Esophagus muscularis mucosa (tissue), 4 donors: ENCODE measurements at regions not wholly inside any gene's neighbourhood (a gene's known extent, or its start where the extent isn't known, plus 50 kb on each side); places are given as distances from the start of the nearest gene placed in this dataset.

Source experiments
- DNase-seq: peaks from one replicate; pipeline ENCODE4 v3.0.0-alpha.2; 2017; ENCODE audit errors: extremely low spot score
- H3K27ac ChIP-seq, 4 donors: fragments of 200-600 bp; sonication (generic); replicated peaks in 1 of 4; 1 replicate in 3 of 4; 2 replicates in 1 of 4; pipeline ENCODE4 v1.5.1; 2016 to 2019; ENCODE audit warnings: mild to moderate bottlenecking in 1 of 4
- H3K27me3 ChIP-seq, 4 donors: fragments of 200-600 bp; sonication (generic); one replicate each; pipeline versions ENCODE4 v1.5.1 to v1.6.0; 2016 to 2019
- H3K36me3 ChIP-seq, 4 donors: fragments of 200-600 bp; sonication (generic); one replicate each; pipeline ENCODE4 v1.5.1; 2016 to 2019
- H3K4me1 ChIP-seq, 4 donors: fragments of 200-600 bp; sonication (generic); one replicate each; pipeline ENCODE4 v1.5.1; 2016 to 2019
- H3K4me3 ChIP-seq, 4 donors: fragments of 200-600 bp; sonication (generic); 1 replicate in 2 of 4; 2 replicates in 2 of 4; pipeline ENCODE4 v1.5.1; 2016 to 2019; ENCODE audit warnings: mild to moderate bottlenecking in 4 of 4, moderate library complexity in 1 of 4
- H3K9me3 ChIP-seq, 4 donors: fragments of 200-600 bp; sonication (generic); 1 replicate in 3 of 4; 2 replicates in 1 of 4; pipeline ENCODE4 v1.5.1; 2016 to 2019
- EP300 ChIP-seq: sonication (generic); formaldehyde crosslinking; IDR thresholded peaks from one replicate; pipeline ENCODE4 v1.6.1; 2017; ENCODE audit warnings: antibody characterized with exemption
- POLR2A ChIP-seq: fragments of 450-650 bp; IDR thresholded peaks from one replicate; pipeline ENCODE4 v1.6.1; 2017; ENCODE audit warnings: antibody characterized with exemption, moderate library complexity, mild to moderate bottlenecking, low read depth
- POLR2AphosphoS5 ChIP-seq, 2 donors: sonication (generic); formaldehyde crosslinking; IDR thresholded peaks; one replicate each; pipeline ENCODE4 v1.6.1; 2017; ENCODE audit warnings: antibody characterized with exemption in 2 of 2
- WGBS: methylation state at CpG from one replicate; pipeline ENCODE4 v1.1.5; 2018; 5-methylcytosine and 5-hydroxymethylcytosine counted together
- intact Hi-C: fragments of 100-400 bp; cut with DNase I; formaldehyde crosslinking; loops from one replicate; pipeline ENCODE4 v1.15.1; 2023
- TF ChIP-seq, protein P1 (sequence below), 3 experiments: fragments of 200-600 bp in 2 of 3; fragments of 450-650 bp in 1 of 3; sonication (generic) in 2 of 3; IDR thresholded peaks; one replicate each; pipeline ENCODE4 v1.5.1; 2017 to 2019; ENCODE audit warnings: antibody characterized with exemption in 3 of 3, mild to moderate bottlenecking in 2 of 3, moderate library complexity in 1 of 3

DNA sequence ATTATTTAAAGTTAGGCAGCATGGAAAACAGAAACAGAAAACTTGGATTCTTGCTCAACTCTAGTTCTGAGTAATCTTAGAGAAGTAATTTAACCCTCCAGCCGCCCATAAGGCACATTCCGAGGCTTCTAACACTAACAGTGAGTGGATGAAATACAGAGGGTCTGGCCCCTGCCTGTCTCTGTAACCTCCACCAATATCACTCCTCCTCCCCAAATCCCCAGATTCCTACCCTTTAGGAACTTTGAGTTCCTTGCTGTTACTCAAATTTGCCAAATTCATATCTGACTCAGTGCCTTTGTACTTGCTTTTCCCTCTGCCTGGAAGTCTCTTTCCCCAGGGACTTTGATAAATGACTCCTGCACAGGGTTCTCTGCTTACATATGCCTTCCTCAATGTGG, 112.5 kb upstream of the TGFBR2 start:
- no peak for TF ChIP-seq EP300
- TF ChIP-seq, protein P1, sequence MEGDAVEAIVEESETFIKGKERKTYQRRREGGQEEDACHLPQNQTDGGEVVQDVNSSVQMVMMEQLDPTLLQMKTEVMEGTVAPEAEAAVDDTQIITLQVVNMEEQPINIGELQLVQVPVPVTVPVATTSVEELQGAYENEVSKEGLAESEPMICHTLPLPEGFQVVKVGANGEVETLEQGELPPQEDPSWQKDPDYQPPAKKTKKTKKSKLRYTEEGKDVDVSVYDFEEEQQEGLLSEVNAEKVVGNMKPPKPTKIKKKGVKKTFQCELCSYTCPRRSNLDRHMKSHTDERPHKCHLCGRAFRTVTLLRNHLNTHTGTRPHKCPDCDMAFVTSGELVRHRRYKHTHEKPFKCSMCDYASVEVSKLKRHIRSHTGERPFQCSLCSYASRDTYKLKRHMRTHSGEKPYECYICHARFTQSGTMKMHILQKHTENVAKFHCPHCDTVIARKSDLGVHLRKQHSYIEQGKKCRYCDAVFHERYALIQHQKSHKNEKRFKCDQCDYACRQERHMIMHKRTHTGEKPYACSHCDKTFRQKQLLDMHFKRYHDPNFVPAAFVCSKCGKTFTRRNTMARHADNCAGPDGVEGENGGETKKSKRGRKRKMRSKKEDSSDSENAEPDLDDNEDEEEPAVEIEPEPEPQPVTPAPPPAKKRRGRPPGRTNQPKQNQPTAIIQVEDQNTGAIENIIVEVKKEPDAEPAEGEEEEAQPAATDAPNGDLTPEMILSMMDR (IDR thresholded peaks at IDR 0.05) = no peak
- TF ChIP-seq POLR2A = no peak
- peak; percentile 37 to 74 for TF ChIP-seq POLR2AphosphoS5 (IDR thresholded peaks at IDR 0.05)
- WGBS = 57% methylated on average over 2 of the region's 2 CpGs
- intact Hi-C loops = no loop called here
- no peak for DNase-seq
- Histone ChIP-seq H3K9me3 (no peaks in the 10 kb centered on the region), H3K27ac (peak overlapping the region; percentile 81 to 87 (median 82)), H3K4me1 (peaks cover 25 to 69% (median 66%) of the 10 kb centered on the region in 4 donors), H3K36me3 (no peaks in the 10 kb centered on the region), H3K27me3 (no peaks in the 10 kb centered on the region), H3K4me3 (no peak overlapping the region)

DNA sequence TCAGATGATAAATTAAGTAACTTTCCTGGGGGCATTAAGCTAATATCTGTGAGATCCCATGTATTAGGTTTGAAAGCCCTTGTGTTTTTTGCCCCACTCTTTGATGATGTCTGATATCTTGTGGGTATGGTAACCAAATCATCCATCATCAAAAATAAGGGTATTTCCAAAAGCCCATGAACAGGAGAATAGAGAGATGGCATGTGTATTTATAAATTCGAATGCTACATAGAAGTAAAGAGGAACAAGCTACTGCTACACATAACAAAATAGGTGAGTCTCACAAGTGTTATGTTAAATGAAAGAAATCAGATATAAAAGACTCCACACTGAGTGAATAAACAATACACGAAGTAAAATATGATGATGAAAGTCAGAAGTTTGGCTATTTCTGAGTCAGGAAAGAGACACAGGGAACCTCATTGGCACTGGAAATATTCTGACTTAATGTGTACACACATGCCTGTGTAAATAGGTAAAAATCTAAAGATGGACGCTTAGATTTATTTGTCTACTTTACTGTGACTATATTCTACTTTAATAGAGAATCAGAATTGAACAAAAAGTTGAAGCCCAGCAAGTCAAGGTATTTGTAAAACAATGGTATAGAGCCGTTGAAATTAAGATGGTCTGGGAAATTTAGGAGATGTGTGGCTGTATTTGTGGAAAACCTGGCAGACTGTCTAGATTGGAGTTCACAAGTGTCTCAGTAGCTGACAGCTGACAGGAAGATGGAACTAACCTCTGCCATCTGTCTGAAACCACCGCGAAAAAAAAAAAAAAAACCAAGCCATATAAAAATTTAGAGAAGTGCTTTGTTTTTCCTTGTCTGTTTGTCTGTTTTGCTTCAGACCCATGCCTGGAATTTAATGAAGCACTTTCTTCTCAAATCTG, 111.0 kb upstream of the TGFBR2 start:
- Histone ChIP-seq H3K4me1 (peaks cover 27 to 71% (median 69%) of the 10 kb centered on the region in 4 donors), H3K36me3 (no peaks in the 10 kb centered on the region), H3K4me3 (no peak overlapping the region), H3K27me3 (no peaks in the 10 kb centered on the region), H3K9me3 (no peaks in the 10 kb centered on the region), H3K27ac (peak overlapping the region; percentile 81 to 87 (median 82))
- 70% methylated on average over 6 of the region's 6 CpGs for WGBS
- TF ChIP-seq POLR2A (no peak), POLR2AphosphoS5 (IDR thresholded peaks at IDR 0.05) (no peak)
- DNase-seq = no peak
- intact Hi-C loops = no loop called here

DNA sequence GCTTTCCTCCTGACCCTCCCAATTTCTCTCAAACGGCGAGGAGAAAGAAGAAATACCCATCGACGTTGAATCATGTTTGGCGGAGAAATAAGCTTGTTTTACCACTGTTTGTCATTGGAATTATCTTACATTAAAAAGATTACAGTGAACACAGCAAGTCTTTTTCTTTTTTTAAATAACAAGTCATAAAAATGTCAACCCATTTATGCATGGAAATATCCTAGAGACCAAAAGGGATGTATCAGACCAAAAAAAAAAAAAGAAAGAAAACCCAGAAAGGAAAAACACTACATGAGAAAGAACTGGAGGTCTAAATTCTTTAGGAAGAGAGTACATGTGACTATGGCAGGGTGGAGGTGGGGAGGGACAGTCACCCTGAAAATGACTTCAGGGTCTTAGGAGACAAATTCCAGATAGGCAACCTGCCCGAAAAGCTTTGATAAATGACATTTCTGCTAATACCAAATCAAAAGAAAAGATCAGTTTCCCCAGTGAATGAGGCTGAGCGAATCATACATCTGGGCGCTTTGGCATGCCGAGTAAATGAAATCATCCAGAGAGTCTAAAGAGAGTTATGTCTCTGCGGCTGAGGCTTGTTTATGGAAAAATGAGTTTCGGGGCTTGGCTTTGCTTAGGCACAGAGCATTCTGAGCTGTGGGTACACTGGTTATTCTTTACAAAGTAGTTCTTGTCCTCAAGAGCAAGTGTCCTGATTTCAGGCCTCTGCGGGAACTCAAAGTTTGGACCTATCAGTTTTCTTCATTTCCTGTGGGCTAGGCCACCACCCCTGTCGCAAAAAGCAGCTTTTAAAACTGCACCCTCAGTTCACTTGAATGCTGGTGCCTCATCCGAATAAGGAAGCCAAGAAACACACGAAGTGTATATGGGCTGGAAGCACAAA, 110.1 kb upstream of the TGFBR2 start:
- H3K9me3 ChIP-seq = no peaks in the 10 kb centered on the region
- no peaks in the 10 kb centered on the region for H3K36me3 ChIP-seq
- WGBS = 43% methylated on average over 15 of the region's 15 CpGs
- intact Hi-C loops = no loop called here
- no peaks in the 10 kb centered on the region for H3K27me3 ChIP-seq
- peak overlapping the region; percentile 81 to 87 (median 82) for H3K27ac ChIP-seq
- TF ChIP-seq POLR2AphosphoS5 (IDR thresholded peaks at IDR 0.05) (peak; percentile 69 to 73), POLR2A (no peak), EP300 (peak; percentile 4)
- TF ChIP-seq, protein P1 (IDR thresholded peaks at IDR 0.05) = no peak
- peaks cover 27 to 71% (median 69%) of the 10 kb centered on the region in 4 donors for H3K4me1 ChIP-seq
- no peak overlapping the region for H3K4me3 ChIP-seq
- no peak for DNase-seq

DNA sequence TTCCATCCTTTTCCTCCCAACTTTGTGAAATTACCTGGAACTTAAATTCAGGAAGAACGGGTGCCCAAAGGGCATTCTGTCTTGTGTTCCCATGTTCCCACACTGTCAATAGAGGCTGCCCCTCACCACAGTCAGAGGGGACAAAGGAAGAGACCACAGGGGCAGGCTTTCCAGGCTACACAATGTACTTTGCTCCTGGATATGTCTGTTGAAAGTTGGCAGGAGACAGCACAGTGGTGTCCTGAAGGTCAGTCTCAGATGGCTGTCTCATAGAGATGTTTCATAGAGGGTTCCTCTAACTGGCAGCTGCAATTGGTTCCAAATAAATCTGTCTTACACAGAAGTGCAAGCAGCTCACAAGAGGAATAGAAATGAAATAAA, 107.8 kb upstream of the TGFBR2 start:
- peaks cover 22 to 54% (median 51%) of the 10 kb centered on the region in 4 donors for H3K4me1 ChIP-seq
- H3K27ac ChIP-seq = peak overlapping the region; percentile 81 to 87 (median 82)
- DNase-seq = no peak
- WGBS = 87% methylated on average over 1 of the region's 1 CpG
- no peak for TF ChIP-seq EP300
- no peaks in the 10 kb centered on the region for H3K36me3 ChIP-seq
- H3K4me3 ChIP-seq = no peak overlapping the region
- H3K27me3 ChIP-seq = no peaks in the 10 kb centered on the region
- intact Hi-C loops = no loop called here
- no peaks in the 10 kb centered on the region for H3K9me3 ChIP-seq

DNA sequence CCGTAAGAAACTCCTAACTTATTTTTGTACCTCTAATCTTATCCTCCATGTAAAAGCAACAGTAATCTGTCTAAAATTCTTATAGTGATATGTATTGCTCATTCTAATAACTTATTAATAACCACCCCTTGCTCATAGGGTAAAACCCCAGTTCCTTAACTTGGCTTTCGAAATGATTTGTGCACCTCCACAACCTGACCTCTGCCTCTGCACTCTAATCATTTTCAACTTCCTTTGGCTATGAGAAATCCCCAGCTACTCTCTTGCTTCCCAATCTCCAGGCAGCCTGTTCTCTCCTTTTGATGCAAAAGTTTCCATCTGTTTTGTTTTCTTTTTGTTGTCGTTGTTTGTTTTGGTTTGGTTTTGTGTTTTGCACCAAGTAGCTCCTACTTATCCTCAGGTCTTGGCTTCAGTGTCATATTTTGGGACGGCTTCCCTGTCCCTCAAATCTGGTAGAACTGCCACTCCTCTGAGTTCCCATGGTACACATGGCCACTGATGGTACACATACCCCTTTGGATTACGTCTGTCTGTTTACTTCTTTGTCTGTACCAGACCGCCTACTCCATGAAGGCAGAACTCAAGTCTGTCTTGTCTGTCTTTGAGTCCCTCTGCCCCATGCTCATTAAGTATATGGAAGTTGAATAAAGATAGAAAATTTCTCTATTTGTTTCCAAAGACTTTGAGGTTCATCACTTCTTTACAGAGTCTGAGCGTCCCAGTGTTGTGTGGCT, 105.6 kb upstream of the TGFBR2 start:
- no peaks in the 10 kb centered on the region for H3K36me3 ChIP-seq
- no peak for TF ChIP-seq EP300
- no peak for TF ChIP-seq POLR2AphosphoS5 (IDR thresholded peaks at IDR 0.05)
- TF ChIP-seq, protein P1 (IDR thresholded peaks at IDR 0.05) = no peak
- TF ChIP-seq POLR2A = no peak
- H3K27me3 ChIP-seq = no peaks in the 10 kb centered on the region
- WGBS = 90% methylated on average over 7 of the region's 7 CpGs
- DNase-seq = no peak
- H3K9me3 ChIP-seq = no peaks in the 10 kb centered on the region
- H3K27ac ChIP-seq = no peak overlapping the region
- intact Hi-C loops = no loop called here
- peaks cover 12 to 32% (median 30%) of the 10 kb centered on the region in 4 donors for H3K4me1 ChIP-seq
- H3K4me3 ChIP-seq = no peak overlapping the region
